ENCODE measurements at regions not wholly inside any gene's neighbourhood (a gene's known extent, or its start where the extent isn't known, plus 50 kb on each side); places are given as distances from the start of the nearest gene placed in this dataset.

DNA sequence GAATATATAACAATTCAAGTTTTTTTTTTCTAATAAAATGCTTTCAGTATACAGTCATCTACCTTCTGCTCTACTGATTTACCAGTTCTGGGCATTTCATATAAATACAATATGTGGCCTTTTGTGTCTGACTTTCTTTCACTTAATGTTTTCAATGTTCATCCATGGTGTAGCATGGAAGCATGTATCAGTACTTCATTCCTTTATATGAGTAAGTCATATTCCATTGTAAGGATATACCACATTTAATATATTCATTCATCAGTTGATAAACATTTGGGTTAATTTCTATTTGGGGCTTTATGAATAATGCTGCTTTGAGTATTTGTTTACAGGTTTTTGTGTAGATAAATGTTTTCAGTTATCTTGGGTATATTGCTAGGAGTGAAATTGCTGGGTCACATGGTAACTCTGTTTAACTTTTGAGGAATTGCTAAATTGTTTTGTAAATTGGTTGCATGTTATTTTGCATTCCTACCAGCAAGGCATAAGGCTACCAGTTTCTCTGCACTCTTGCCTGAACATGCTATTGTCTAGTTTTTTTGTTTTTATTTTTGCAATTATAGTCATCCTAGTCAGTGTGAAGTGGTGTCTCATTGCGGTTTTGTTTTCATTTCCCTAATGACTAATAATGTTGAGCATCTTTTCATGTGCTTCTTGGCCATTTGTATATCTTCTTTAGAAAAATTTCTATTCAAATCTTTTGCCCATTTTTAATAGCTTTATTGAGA, 206.1 kb downstream of the TM2D1 start:
- no peak overlapping the region for H4K8ac ChIP-seq (ENCODE audit: extremely low read depth, insufficient read depth, low read length)
- H3K4me1 ChIP-seq (replicated peaks in 1 of 4; ENCODE audit: control insufficient read depth in 3 of 4, insufficient read depth in 4 of 4, low read length in 3 of 4) = no peaks in the 10 kb centered on the region
- H3K56ac ChIP-seq (replicated peaks; ENCODE audit: insufficient read length, low read depth, low read length) = no peak overlapping the region
- no peak overlapping the region for H2AK5ac ChIP-seq (ENCODE audit: low read depth, low read length)
- no peaks in the 10 kb centered on the region for H3K79me2 ChIP-seq (ENCODE audit: control insufficient read depth in 1 of 2, insufficient read depth in 2 of 2, low read length in 2 of 2)
- H2AFZ ChIP-seq (ENCODE audit: low read length) = no peak overlapping the region
- H3K4me3 ChIP-seq (ENCODE audit: extremely low read depth in 1 of 4, insufficient read depth in 2 of 4, low read depth in 3 of 4, low read length in 4 of 4) = no peak overlapping the region
- POLR2A ChIA-PET (ENCODE audit: partially characterized antibody) = no interaction called here
- H3K4me2 ChIP-seq (ENCODE audit: insufficient read depth in 1 of 2, low read depth in 2 of 2, low read length in 2 of 2) = no peak overlapping the region
- no peak overlapping the region for H4K91ac ChIP-seq (replicated peaks; ENCODE audit: insufficient read length, low read length)
- no peaks in the 10 kb centered on the region for H3K79me1 ChIP-seq (ENCODE audit: low read depth, low read length)
- no peak overlapping the region for H3K23ac ChIP-seq (ENCODE audit: insufficient read length)
- H2BK5ac ChIP-seq (ENCODE audit: low read depth, low read length) = no peak overlapping the region
- CTCF ChIA-PET (ENCODE audit: partially characterized antibody) = no interaction called here
- H3K14ac ChIP-seq (ENCODE audit: insufficient read length) = no peak overlapping the region
- H2BK12ac ChIP-seq (ENCODE audit: low read depth, low read length) = no peak overlapping the region
- no peak overlapping the region for H3K9ac ChIP-seq (replicated peaks in 1 of 4; ENCODE audit: extremely low read depth in 1 of 4, low read depth in 3 of 4, low read length in 3 of 4)
- H3K23me2 ChIP-seq (ENCODE audit: low read depth, low read length) = no peaks in the 10 kb centered on the region
- no peak overlapping the region for H2BK15ac ChIP-seq (ENCODE audit: low read length)
- H4K20me1 ChIP-seq (replicated peaks in 1 of 2; ENCODE audit: control insufficient read depth in 1 of 2, insufficient read depth in 2 of 2, low read length in 2 of 2) = no peaks in the 10 kb centered on the region
- no peak overlapping the region for H3K18ac ChIP-seq (ENCODE audit: extremely low read depth, low read length)
- no peak overlapping the region for H4K5ac ChIP-seq (ENCODE audit: insufficient read length, low read depth, low read length)
- no peak overlapping the region for H2BK20ac ChIP-seq (ENCODE audit: low read length)
- H2BK120ac ChIP-seq (replicated peaks; ENCODE audit: low read depth, low read length) = no peak overlapping the region
- H3K27me3 ChIP-seq (replicated peaks in 1 of 4; ENCODE audit: control insufficient read depth in 3 of 4, extremely low read depth in 1 of 4, insufficient read depth in 3 of 4, low read length in 3 of 4) = no peaks in the 10 kb centered on the region
- DNase-seq (ENCODE audit: low read depth in 1 of 2, low spot score in 2 of 2) (no peak), FAIRE-seq (no peak)
- H3K9me3 ChIP-seq (ENCODE audit: insufficient read depth in 2 of 2, low read depth in 1 of 2, low read length in 1 of 2) = no peaks in the 10 kb centered on the region
- no peak overlapping the region for H3K4ac ChIP-seq (replicated peaks; ENCODE audit: insufficient read length, low read depth, low read length)
- no peak overlapping the region for H3K27ac ChIP-seq (ENCODE audit: low read depth, low read length)
- 90% methylated on average over 1 of the region's 1 CpG; no CpG with 5 or more reads in 1 of the 2 experiments for WGBS, 2 experiments (ENCODE audit: extremely low coverage in 1 of 2, insufficient coverage in 1 of 2, insufficient read length in 1 of 2, insufficient replicate concordance in 2 of 2, low coverage in 1 of 2, low lambda C conversion rate in 2 of 2, missing lambda C conversion rate in 1 of 2)
- H3K36me3 ChIP-seq (ENCODE audit: control insufficient read depth in 2 of 4, insufficient read depth in 4 of 4, low read length in 3 of 4) = no peaks in the 10 kb centered on the region
- no peak for TF ChIP-seq SAP30 (IDR thresholded peaks at IDR 0.05; ENCODE audit: insufficient read depth, insufficient replicate concordance, low read length)
- no peak for TF ChIP-seq CBX8 (IDR thresholded peaks at IDR 0.05; ENCODE audit: borderline replicate concordance, low read depth, low read length)
- TF ChIP-seq TAF1 (IDR thresholded peaks at IDR 0.05; ENCODE audit: low read depth, low read length) = no peak
- no peak for TF ChIP-seq SP2 (IDR thresholded peaks at IDR 0.05; ENCODE audit: low read length)
- TF ChIP-seq KDM1A (IDR thresholded peaks at IDR 0.05; ENCODE audit: borderline replicate concordance, low read length) = no peak
- no peak for TF ChIP-seq CHD1 (IDR thresholded peaks at IDR 0.05; ENCODE audit: low read depth, low read length)
- no peak for TF ChIP-seq PHF8 (conservative IDR thresholded peaks at IDR 0.05; ENCODE audit: low read depth, low read length)
- TF ChIP-seq NRF1 (IDR thresholded peaks at IDR 0.05; ENCODE audit: low read depth, low read length) = no peak
- no peak for TF ChIP-seq MAFK (IDR thresholded peaks at IDR 0.05; ENCODE audit: low read depth, low read length)
- TF ChIP-seq RAD21 (IDR thresholded peaks at IDR 0.05 in 1 of 2, conservative IDR thresholded peaks at IDR 0.05 in 1 of 2; ENCODE audit: low read depth in 2 of 2, low read length in 2 of 2) = no peak
- TF ChIP-seq TEAD4 (IDR thresholded peaks at IDR 0.05; ENCODE audit: low read depth, low read length) = no peak
- no peak for TF ChIP-seq BRCA1 (IDR thresholded peaks at IDR 0.05; ENCODE audit: low read depth, low read length)
- TF ChIP-seq FOSL1 (IDR thresholded peaks at IDR 0.05; ENCODE audit: insufficient read depth, low read depth, low read length) = no peak
- TF ChIP-seq NANOG (IDR thresholded peaks at IDR 0.05; ENCODE audit: insufficient read depth, low read depth, low read length, poor library complexity, severe bottlenecking) = no peak
